Panc1 (cell line): ENCODE measurements at regions not wholly inside any gene's neighbourhood (a gene's known extent, or its start where the extent isn't known, plus 50 kb on each side); places are given as distances from the start of the nearest gene placed in this dataset.

ENCODE experiments used
- CTCF ChIP-seq: fragments of 450-650 bp; IDR thresholded peaks from 2 replicates; pipeline ENCODE4 v1.5.1; 2017; ENCODE audit warnings: mild to moderate bottlenecking
- POLR2AphosphoS5 ChIP-seq: IDR thresholded peaks from 2 replicates; pipeline ENCODE4 v1.6.1; 2012; ENCODE audit warnings: mild to moderate bottlenecking, low read depth, low read length, moderate library complexity
- REST ChIP-seq, 2 experiments: IDR thresholded peaks; 2 replicates each; pipeline ENCODE4 v1.6.1; 2011 to 2012; ENCODE audit warnings: low read depth in 2 of 2, control low read depth in 1 of 2, low read length in 1 of 2, mild to moderate bottlenecking in 1 of 2, moderate library complexity in 1 of 2; ENCODE audit not compliant: insufficient read depth in 1 of 2
- SIN3A ChIP-seq: IDR thresholded peaks from 2 replicates; pipeline ENCODE4 v1.6.1; 2012; ENCODE audit warnings: low read depth, mild to moderate bottlenecking, low read length, moderate library complexity, borderline replicate concordance; ENCODE audit not compliant: insufficient read depth
- TCF7L2 ChIP-seq: IDR thresholded peaks from 2 replicates; pipeline ENCODE4 v1.6.1; 2011; ENCODE audit warnings: mild to moderate bottlenecking, low read depth, low read length, inconsistent platforms

- TF ChIP-seq CTCF (no peak), POLR2AphosphoS5 (no peak), REST (IDR thresholded peaks at IDR 0.05; ENCODE audit: insufficient read depth in 1 of 2, low read depth in 2 of 2, low read length in 1 of 2) (no peak), TCF7L2 (no peak), SIN3A (no peak)
Observed at GRCh38 chr3:23003733-23004046, 199.4 kb upstream of the UBE2E2 start.
